Esophagus muscularis mucosa (tissue), 3 donors: ENCODE measurements at regions not wholly inside any gene's neighbourhood (a gene's known extent, or its start where the extent isn't known, plus 50 kb on each side); places are given as distances from the start of the nearest gene placed in this dataset.

Experiments
- CTCF ChIP-seq, 3 experiments: fragments of 200-600 bp in 2 of 3; fragments of 450-650 bp in 1 of 3; sonication (generic) in 2 of 3; IDR thresholded peaks; one replicate each; pipeline ENCODE4 v1.5.1; 2017 to 2019; ENCODE audit warnings: antibody characterized with exemption in 3 of 3, mild to moderate bottlenecking in 2 of 3, moderate library complexity in 1 of 3
- POLR2A ChIP-seq: fragments of 450-650 bp; IDR thresholded peaks from one replicate; pipeline ENCODE4 v1.6.1; 2017; ENCODE audit warnings: antibody characterized with exemption, moderate library complexity, mild to moderate bottlenecking, low read depth
- POLR2AphosphoS5 ChIP-seq, 2 donors: sonication (generic); formaldehyde crosslinking; IDR thresholded peaks; one replicate each; pipeline ENCODE4 v1.6.1; 2017; ENCODE audit warnings: antibody characterized with exemption in 2 of 2

GRCh38 chr17:43330876-43331639 is 67.7 kb upstream of the ARL4D start:
- no peak for TF ChIP-seq CTCF (IDR thresholded peaks at IDR 0.05)
- no peak for TF ChIP-seq POLR2AphosphoS5 (IDR thresholded peaks at IDR 0.05)
- TF ChIP-seq POLR2A = no peak
